Cerebellar cortex (tissue), 1 donor: ENCODE measurements at regions not wholly inside any gene's neighbourhood (a gene's known extent, or its start where the extent isn't known, plus 50 kb on each side); places are given as distances from the start of the nearest gene placed in this dataset.
"Not testable (repeated sequence)": the region's sequence is repeated elsewhere in the genome, so short reads cannot be mapped to it uniquely, and the experiment has no call there.

ENCODE experiments used
- DNase-seq: peaks from one replicate; pipeline ENCODE4 v3.0.0-alpha.2; 2015; ENCODE audit warnings: low spot score

GRCh38 chr2:78721355-78722033 lies 304.0 kb upstream of the REG3G start:
- DNase-seq, result no peak

- DNase-seq, result no peak
These were observed 291.3 kb upstream of the REG3G start for GRCh38 chr2:78734221-78734620.

GRCh38 chr2:78739282-78739681 lies 286.2 kb upstream of the REG3G start:
- no peak for DNase-seq

GRCh38 chr2:78749638-78750037 lies 275.9 kb upstream of the REG3G start:
- DNase-seq, result no peak

- no peak for DNase-seq
These were observed 275.3 kb upstream of the REG3G start for GRCh38 chr2:78750219-78750618.

GRCh38 chr2:78754930-78755329 lies 270.6 kb upstream of the REG3G start:
- DNase-seq, result no peak

- no peak for DNase-seq
These were observed 268.3 kb upstream of the REG3G start for GRCh38 chr2:78757191-78757590.

- DNase-seq, result no peak
These were observed 267.9 kb upstream of the REG3G start for GRCh38 chr2:78757640-78758039.

GRCh38 chr2:78758765-78759164 lies 266.7 kb upstream of the REG3G start:
- DNase-seq, result not testable (repeated sequence)

- DNase-seq, result no peak
These were observed 259.0 kb upstream of the REG3G start for GRCh38 chr2:78766459-78766858.

GRCh38 chr2:78768016-78768415 lies 257.5 kb upstream of the REG3G start:
- no peak for DNase-seq

GRCh38 chr2:78775291-78775690 lies 250.2 kb upstream of the REG3G start:
- no peak for DNase-seq

- no peak for DNase-seq
These were observed 246.6 kb upstream of the REG3G start for GRCh38 chr2:78778756-78779510.

- DNase-seq, result no peak
These were observed 245.7 kb upstream of the REG3G start for GRCh38 chr2:78779761-78780160.

- no peak for DNase-seq
These were observed 245.2 kb upstream of the REG3G start for GRCh38 chr2:78780256-78780655.

- DNase-seq, result no peak
These were observed 244.5 kb upstream of the REG3G start for GRCh38 chr2:78780864-78781583.

- no peak for DNase-seq
These were observed 243.3 kb upstream of the REG3G start for GRCh38 chr2:78782196-78782595.

- DNase-seq, result no peak
These were observed 213.4 kb upstream of the REG3G start for GRCh38 chr2:78811955-78812610.

- no peak for DNase-seq
These were observed 211.0 kb upstream of the REG3G start for GRCh38 chr2:78814331-78814986.

- DNase-seq, result no peak
These were observed 208.1 kb upstream of the REG3G start for GRCh38 chr2:78817430-78817829.

GRCh38 chr2:78832481-78832880 lies 193.0 kb upstream of the REG3G start:
- DNase-seq, result no peak

GRCh38 chr2:78839259-78839658 lies 186.2 kb upstream of the REG3G start:
- no peak for DNase-seq
